Activated T-helper 1 cell treated with anti-CD3 and anti-CD28 coated beads, Interleukin-12 subunit alpha, Interleukin-12 subunit beta, Interleukin-2, Interleukin-4 antibody, amounts not matched to agents 30 ng/mL and 10 ng/mL and 1 ng/mL, durations not matched to agents 14 hours and 24 hours and 36 hours (primary cell): ENCODE measurements at regions not wholly inside any gene's neighbourhood (a gene's known extent, or its start where the extent isn't known, plus 50 kb on each side); places are given as distances from the start of the nearest gene placed in this dataset.

ENCODE experiments used
- DNase-seq: peaks from one replicate; pipeline ENCODE4 v3.0.0; 2021; ENCODE audit warnings: low spot score
- H3K27ac Mint-ChIP-seq: one replicate; pipeline ENCODE4 v1.8.0; 2021; ENCODE audit warnings: mild to moderate bottlenecking, mixed read lengths
- H3K27me3 Mint-ChIP-seq: one replicate; pipeline ENCODE4 v1.8.0; 2022; ENCODE audit warnings: mild to moderate bottlenecking, moderate library complexity, mixed read lengths; ENCODE audit not compliant: insufficient read depth
- H3K36me3 Mint-ChIP-seq: one replicate; pipeline ENCODE4 v1.8.0; 2021; ENCODE audit warnings: low read depth, mixed read lengths
- H3K4me1 Mint-ChIP-seq: one replicate; pipeline ENCODE4 v1.8.0; 2021; ENCODE audit warnings: low read depth, mixed read lengths
- H3K4me3 Mint-ChIP-seq: one replicate; pipeline ENCODE4 v1.8.0; 2021; ENCODE audit warnings: mild to moderate bottlenecking, moderate library complexity, mixed read lengths
- H3K9me3 Mint-ChIP-seq: one replicate; pipeline ENCODE4 v1.8.0; 2021; ENCODE audit warnings: mixed read lengths
- intact Hi-C: fragments of 100-400 bp; cut with micrococcal nuclease; formaldehyde crosslinking; loops from one replicate; pipeline ENCODE4 v1.15.1; 2024

GRCh38 chr21:28734522-28735175 lies 258.0 kb downstream of the LTN1 start:
- no peak overlapping the region for H3K27ac Mint-ChIP-seq
- no peak for DNase-seq
- no peaks in the 10 kb centered on the region for H3K36me3 Mint-ChIP-seq
- H3K27me3 Mint-ChIP-seq: no peaks in the 10 kb centered on the region
- no peak overlapping the region for H3K4me3 Mint-ChIP-seq
- peaks cover 5% of the 10 kb centered on the region for H3K4me1 Mint-ChIP-seq
- H3K9me3 Mint-ChIP-seq: no peaks in the 10 kb centered on the region
- intact Hi-C loops: loop anchor here (5.0 kb wide), 1 partner anchor 97 kb away; no protein-coding TSS in a partner anchor

GRCh38 chr21:28731700-28732321 lies 260.9 kb downstream of the LTN1 start:
- no peak for DNase-seq
- no peak overlapping the region for H3K4me3 Mint-ChIP-seq
- H3K9me3 Mint-ChIP-seq: no peaks in the 10 kb centered on the region
- intact Hi-C loops: no loop called here
- H3K27ac Mint-ChIP-seq: no peak overlapping the region
- H3K4me1 Mint-ChIP-seq: no peaks in the 10 kb centered on the region
- H3K36me3 Mint-ChIP-seq: no peaks in the 10 kb centered on the region
- no peaks in the 10 kb centered on the region for H3K27me3 Mint-ChIP-seq

- Mint-ChIP-seq H3K4me3 (no peak overlapping the region), H3K27me3 (no peaks in the 10 kb centered on the region), H3K27ac (no peak overlapping the region), H3K4me1 (no peaks in the 10 kb centered on the region), H3K36me3 (no peaks in the 10 kb centered on the region), H3K9me3 (no peaks in the 10 kb centered on the region)
- intact Hi-C loops: no loop called here
- DNase-seq: no peak
These were observed 262.8 kb downstream of the LTN1 start for GRCh38 chr21:28729887-28730286.

- intact Hi-C loops: no loop called here
These were observed 264.9 kb downstream of the LTN1 start for GRCh38 chr21:28727809-28728208.

GRCh38 chr21:28725396-28725795 lies 267.3 kb downstream of the LTN1 start:
- Mint-ChIP-seq H3K4me1 (no peaks in the 10 kb centered on the region), H3K36me3 (no peaks in the 10 kb centered on the region), H3K27ac (no peak overlapping the region), H3K9me3 (no peaks in the 10 kb centered on the region), H3K27me3 (no peaks in the 10 kb centered on the region), H3K4me3 (no peak overlapping the region)
- intact Hi-C loops: no loop called here
- DNase-seq: no peak

More at GRCh38 chr21:28727809-28728208, 264.9 kb downstream of the LTN1 start:
- Mint-ChIP-seq H3K4me1 (no peaks in the 10 kb centered on the region), H3K9me3 (no peaks in the 10 kb centered on the region), H3K36me3 (no peaks in the 10 kb centered on the region), H3K27me3 (no peaks in the 10 kb centered on the region), H3K4me3 (no peak overlapping the region), H3K27ac (no peak overlapping the region)
- no peak for DNase-seq

- no peak for DNase-seq
- Mint-ChIP-seq H3K27ac (no peak overlapping the region), H3K4me3 (no peak overlapping the region), H3K9me3 (peaks cover 8% of the 10 kb centered on the region), H3K36me3 (peaks cover 7% of the 10 kb centered on the region), H3K27me3 (no peaks in the 10 kb centered on the region), H3K4me1 (peaks cover 11% of the 10 kb centered on the region)
- intact Hi-C loops: no loop called here
These were observed 269.0 kb downstream of the LTN1 start for GRCh38 chr21:28723646-28724045.

- peaks cover 42% of the 10 kb centered on the region for H3K4me1 Mint-ChIP-seq
- H3K27me3 Mint-ChIP-seq: no peaks in the 10 kb centered on the region
- intact Hi-C loops: no loop called here
- no peak overlapping the region for H3K4me3 Mint-ChIP-seq
- peaks cover 9% of the 10 kb centered on the region for H3K36me3 Mint-ChIP-seq
- no peak overlapping the region for H3K27ac Mint-ChIP-seq
- DNase-seq: no peak
- H3K9me3 Mint-ChIP-seq: peaks cover 12% of the 10 kb centered on the region
These were observed 273.0 kb downstream of the LTN1 start for GRCh38 chr21:28719723-28720122.

GRCh38 chr21:28714777-28715464 lies 277.8 kb downstream of the LTN1 start:
- H3K4me1 Mint-ChIP-seq: peaks cover 41% of the 10 kb centered on the region
- peaks cover 12% of the 10 kb centered on the region for H3K9me3 Mint-ChIP-seq
- no peak for DNase-seq
- intact Hi-C loops: loop anchor here (2.0 kb wide), 1 partner anchor 24 kb away; no protein-coding TSS in a partner anchor
- no peak overlapping the region for H3K4me3 Mint-ChIP-seq
- H3K36me3 Mint-ChIP-seq: peaks cover 9% of the 10 kb centered on the region
- H3K27me3 Mint-ChIP-seq: no peaks in the 10 kb centered on the region
- H3K27ac Mint-ChIP-seq: no peak overlapping the region

- DNase-seq: no peak
- Mint-ChIP-seq H3K36me3 (peaks cover 2% of the 10 kb centered on the region), H3K9me3 (no peaks in the 10 kb centered on the region), H3K27me3 (no peaks in the 10 kb centered on the region), H3K4me3 (no peak overlapping the region), H3K4me1 (peaks cover 21% of the 10 kb centered on the region), H3K27ac (no peak overlapping the region)
- intact Hi-C loops: no loop called here
These were observed 280.3 kb downstream of the LTN1 start for GRCh38 chr21:28712411-28712810.

- intact Hi-C loops: no loop called here
- Mint-ChIP-seq H3K27ac (no peak overlapping the region), H3K4me3 (no peak overlapping the region), H3K27me3 (no peaks in the 10 kb centered on the region), H3K9me3 (peaks cover 22% of the 10 kb centered on the region), H3K4me1 (no peaks in the 10 kb centered on the region), H3K36me3 (peaks cover 3% of the 10 kb centered on the region)
- no peak for DNase-seq
These were observed 287.1 kb downstream of the LTN1 start for GRCh38 chr21:28705616-28706015.

- H3K4me3 Mint-ChIP-seq: no peak overlapping the region
- DNase-seq: no peak
- intact Hi-C loops: no loop called here
- H3K36me3 Mint-ChIP-seq: peaks cover 3% of the 10 kb centered on the region
- H3K4me1 Mint-ChIP-seq: no peaks in the 10 kb centered on the region
- no peak overlapping the region for H3K27ac Mint-ChIP-seq
- H3K27me3 Mint-ChIP-seq: no peaks in the 10 kb centered on the region
- peaks cover 22% of the 10 kb centered on the region for H3K9me3 Mint-ChIP-seq
These were observed 287.9 kb downstream of the LTN1 start for GRCh38 chr21:28704746-28705145.

- DNase-seq: no peak
- intact Hi-C loops: no loop called here
- Mint-ChIP-seq H3K36me3 (peaks cover 3% of the 10 kb centered on the region), H3K4me3 (no peak overlapping the region), H3K9me3 (peaks cover 22% of the 10 kb centered on the region), H3K27me3 (no peaks in the 10 kb centered on the region), H3K4me1 (no peaks in the 10 kb centered on the region), H3K27ac (no peak overlapping the region)
These were observed 288.8 kb downstream of the LTN1 start for GRCh38 chr21:28703861-28704260.

- Mint-ChIP-seq H3K27ac (no peak overlapping the region), H3K9me3 (peaks cover 22% of the 10 kb centered on the region), H3K4me3 (no peak overlapping the region), H3K27me3 (no peaks in the 10 kb centered on the region), H3K36me3 (peaks cover 5% of the 10 kb centered on the region), H3K4me1 (no peaks in the 10 kb centered on the region)
- intact Hi-C loops: no loop called here
- no peak for DNase-seq
These were observed 292.9 kb downstream of the LTN1 start for GRCh38 chr21:28699596-28700259.
